KMS-11 (cell line): ENCODE measurements at regions not wholly inside any gene's neighbourhood (a gene's known extent, or its start where the extent isn't known, plus 50 kb on each side); places are given as distances from the start of the nearest gene placed in this dataset.

Experiments
- H2AFZ ChIP-seq: fragments of 200-600 bp; sonication (generic); 2 replicates; pipeline ENCODE4 v1.6.1; 2016; ENCODE audit warnings: antibody characterized with exemption, mixed run types, low read depth
- H3K27ac ChIP-seq: fragments of 200-600 bp; sonication (generic); 2 replicates; pipeline ENCODE4 v1.6.1; 2016; ENCODE audit warnings: mild to moderate bottlenecking, mixed run types
- H3K27me3 ChIP-seq: fragments of 200-600 bp; sonication (generic); 2 replicates; pipeline ENCODE4 v1.6.1; 2017; ENCODE audit warnings: mild to moderate bottlenecking, low read depth, mixed run types, moderate library complexity; ENCODE audit not compliant: insufficient read depth
- H3K36me3 ChIP-seq: fragments of 200-600 bp; sonication (generic); 2 replicates; pipeline ENCODE4 v1.6.1; 2017; ENCODE audit warnings: mild to moderate bottlenecking, mixed run types; ENCODE audit not compliant: insufficient read depth
- H3K4me1 ChIP-seq: fragments of 200-600 bp; sonication (generic); 2 replicates; pipeline ENCODE4 v1.6.1; 2016; ENCODE audit warnings: mild to moderate bottlenecking, low read depth, mixed run types; ENCODE audit not compliant: poor library complexity, severe bottlenecking
- H3K4me2 ChIP-seq: fragments of 200-600 bp; sonication (generic); 2 replicates; pipeline ENCODE4 v1.7.0; 2016; ENCODE audit warnings: mild to moderate bottlenecking, mixed run types
- H3K4me3 ChIP-seq: fragments of 200-600 bp; sonication (generic); IDR thresholded peaks from 2 replicates; pipeline ENCODE4 v1.6.1; 2017; ENCODE audit warnings: low read depth, low read length, mixed read lengths; ENCODE audit not compliant: insufficient read depth
- H3K79me2 ChIP-seq: fragments of 200-600 bp; sonication (generic); 2 replicates; pipeline ENCODE4 v1.6.1; 2016; ENCODE audit warnings: low read depth, mixed run types; ENCODE audit not compliant: insufficient read depth
- H3K9ac ChIP-seq: fragments of 200-600 bp; sonication (generic); 2 replicates; pipeline ENCODE4 v1.6.1; 2016; ENCODE audit warnings: mild to moderate bottlenecking, mixed run types
- H4K20me1 ChIP-seq: fragments of 200-600 bp; sonication (generic); 2 replicates; pipeline ENCODE4 v1.6.1; 2016; ENCODE audit warnings: mild to moderate bottlenecking, mixed run types; ENCODE audit not compliant: insufficient read depth
- TF ChIP-seq, protein P1 (sequence below): fragments of 200-600 bp; sonication (generic); conservative IDR thresholded peaks from 2 replicates; pipeline ENCODE4 v1.6.1; 2017; ENCODE audit warnings: low read depth, mild to moderate bottlenecking, antibody characterized with exemption, low read length, moderate library complexity, mixed read lengths

DNA sequence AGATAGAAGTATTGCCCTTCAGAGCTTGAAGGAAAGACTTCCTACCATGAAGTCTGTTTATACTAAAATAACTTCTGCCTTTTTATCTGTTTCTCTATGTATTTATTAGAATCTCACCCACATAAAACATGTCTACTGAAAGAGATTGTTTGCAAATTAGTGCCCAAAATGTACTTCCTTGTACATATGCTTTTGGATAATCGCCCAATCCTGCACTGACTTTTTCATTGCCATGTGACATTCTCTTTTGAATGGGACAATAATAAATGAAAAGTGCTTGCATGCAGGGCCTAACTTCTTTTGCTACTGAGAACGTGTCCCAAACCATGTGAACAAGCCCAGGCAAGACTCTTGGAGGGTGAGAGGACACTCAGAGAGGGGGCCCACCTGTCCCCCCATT, 711.6 kb upstream of the ADAMTS5 start:
- Histone ChIP-seq H3K79me2 (no peaks in the 10 kb centered on the region), H4K20me1 (no peaks in the 10 kb centered on the region), H3K27ac (no peak overlapping the region), H3K4me2 (no peak overlapping the region), H2AFZ (no peak overlapping the region), H3K9ac (no peak overlapping the region), H3K4me1 (no peaks in the 10 kb centered on the region), H3K4me3 (no peak overlapping the region), H3K36me3 (no peaks in the 10 kb centered on the region), H3K27me3 (no peaks in the 10 kb centered on the region)
- TF ChIP-seq, protein P1, sequence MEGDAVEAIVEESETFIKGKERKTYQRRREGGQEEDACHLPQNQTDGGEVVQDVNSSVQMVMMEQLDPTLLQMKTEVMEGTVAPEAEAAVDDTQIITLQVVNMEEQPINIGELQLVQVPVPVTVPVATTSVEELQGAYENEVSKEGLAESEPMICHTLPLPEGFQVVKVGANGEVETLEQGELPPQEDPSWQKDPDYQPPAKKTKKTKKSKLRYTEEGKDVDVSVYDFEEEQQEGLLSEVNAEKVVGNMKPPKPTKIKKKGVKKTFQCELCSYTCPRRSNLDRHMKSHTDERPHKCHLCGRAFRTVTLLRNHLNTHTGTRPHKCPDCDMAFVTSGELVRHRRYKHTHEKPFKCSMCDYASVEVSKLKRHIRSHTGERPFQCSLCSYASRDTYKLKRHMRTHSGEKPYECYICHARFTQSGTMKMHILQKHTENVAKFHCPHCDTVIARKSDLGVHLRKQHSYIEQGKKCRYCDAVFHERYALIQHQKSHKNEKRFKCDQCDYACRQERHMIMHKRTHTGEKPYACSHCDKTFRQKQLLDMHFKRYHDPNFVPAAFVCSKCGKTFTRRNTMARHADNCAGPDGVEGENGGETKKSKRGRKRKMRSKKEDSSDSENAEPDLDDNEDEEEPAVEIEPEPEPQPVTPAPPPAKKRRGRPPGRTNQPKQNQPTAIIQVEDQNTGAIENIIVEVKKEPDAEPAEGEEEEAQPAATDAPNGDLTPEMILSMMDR = no peak

DNA sequence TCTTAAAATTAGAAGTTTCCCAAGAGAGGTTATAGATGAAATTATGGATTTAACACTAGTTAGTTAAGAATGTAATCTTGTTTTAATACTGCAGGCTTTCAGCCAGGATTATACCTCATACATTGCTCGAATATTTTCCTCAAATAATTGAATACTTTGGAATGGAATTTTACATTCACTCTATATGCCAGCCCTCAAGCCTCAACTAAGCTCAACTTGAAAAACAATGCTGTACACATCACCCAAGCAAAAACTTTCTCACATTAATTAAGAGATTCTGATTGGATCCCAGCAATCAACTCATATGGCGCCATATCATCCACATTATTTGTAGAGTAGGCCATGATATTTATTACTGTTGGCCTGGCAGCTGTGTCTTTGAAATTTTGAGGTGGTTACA, 710.7 kb upstream of the ADAMTS5 start:
- Histone ChIP-seq H3K27me3 (no peaks in the 10 kb centered on the region), H2AFZ (no peak overlapping the region), H3K9ac (no peak overlapping the region), H3K36me3 (no peaks in the 10 kb centered on the region), H3K4me2 (no peak overlapping the region), H3K79me2 (no peaks in the 10 kb centered on the region), H3K4me1 (no peaks in the 10 kb centered on the region), H3K27ac (no peak overlapping the region), H4K20me1 (no peaks in the 10 kb centered on the region), H3K4me3 (no peak overlapping the region)
- TF ChIP-seq, protein P1 = no peak

DNA sequence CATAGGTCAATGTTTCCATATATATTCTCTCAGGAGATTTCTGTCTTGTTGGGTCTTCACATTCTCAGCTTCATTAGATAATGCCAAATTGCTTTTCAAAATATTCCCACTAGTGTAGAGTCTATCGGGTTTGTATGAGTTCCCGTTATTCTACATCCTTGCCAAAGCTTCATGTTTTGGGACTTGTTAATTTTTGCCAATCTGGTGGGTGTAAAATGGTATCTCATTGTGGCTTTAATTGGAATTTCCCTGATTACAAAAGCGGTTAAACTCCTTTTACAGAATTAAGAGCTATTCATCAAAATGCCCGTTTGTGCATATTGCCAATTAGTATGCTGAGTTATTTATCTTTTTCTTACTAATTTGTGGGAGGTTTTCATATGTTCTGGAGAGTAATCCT, 708.4 kb upstream of the ADAMTS5 start:
- Histone ChIP-seq H3K4me3 (no peak overlapping the region), H3K4me1 (no peaks in the 10 kb centered on the region), H3K9ac (no peak overlapping the region), H3K27ac (no peak overlapping the region), H3K36me3 (no peaks in the 10 kb centered on the region), H3K4me2 (no peak overlapping the region), H4K20me1 (no peaks in the 10 kb centered on the region), H3K79me2 (no peaks in the 10 kb centered on the region), H2AFZ (no peak overlapping the region), H3K27me3 (no peaks in the 10 kb centered on the region)
- TF ChIP-seq, protein P1 = no peak

DNA sequence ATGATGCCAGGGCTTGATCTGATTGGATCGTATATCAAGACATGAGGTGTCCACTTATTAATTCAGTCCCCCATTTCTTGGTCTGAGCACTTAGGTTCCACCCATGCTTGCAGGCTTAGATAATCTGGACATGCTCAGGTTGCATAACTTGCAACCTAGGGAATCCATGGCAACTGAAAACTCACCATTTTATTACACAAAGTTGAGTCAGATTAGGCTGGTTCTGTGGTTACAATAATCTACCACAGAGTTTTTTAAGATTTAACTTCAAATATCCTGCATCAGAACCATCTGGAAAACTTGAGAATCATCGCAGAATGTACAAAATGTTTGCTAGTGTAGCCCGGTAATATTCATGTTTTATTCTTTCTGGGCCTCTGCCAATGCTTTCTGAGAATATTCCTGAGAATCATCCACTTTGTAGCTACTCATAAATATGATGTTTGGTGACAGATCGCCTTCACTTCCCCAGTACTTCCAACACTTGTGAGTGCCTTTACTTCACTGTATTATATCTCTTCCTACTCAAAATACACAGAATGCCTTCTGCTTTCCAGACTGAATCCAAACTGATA, 707.2 kb upstream of the ADAMTS5 start:
- H2AFZ ChIP-seq = no peak overlapping the region
- no peaks in the 10 kb centered on the region for H4K20me1 ChIP-seq
- H3K4me1 ChIP-seq = no peaks in the 10 kb centered on the region
- no peak overlapping the region for H3K4me2 ChIP-seq
- TF ChIP-seq, protein P1 = no peak
- no peaks in the 10 kb centered on the region for H3K79me2 ChIP-seq
- no peaks in the 10 kb centered on the region for H3K36me3 ChIP-seq
- no peak overlapping the region for H3K4me3 ChIP-seq
- H3K27me3 ChIP-seq = no peaks in the 10 kb centered on the region
- no peak overlapping the region for H3K27ac ChIP-seq
- H3K9ac ChIP-seq = no peak overlapping the region
